Hepatocyte (in vitro differentiated cells): ENCODE measurements at regions not wholly inside any gene's neighbourhood (a gene's known extent, or its start where the extent isn't known, plus 50 kb on each side); places are given as distances from the start of the nearest gene placed in this dataset.

Experiments
- EZH2 ChIP-seq: fragments of 200-600 bp; sonication (generic); IDR thresholded peaks from 2 replicates; pipeline ENCODE4 v1.6.1; 2016; ENCODE audit warnings: antibody characterized with exemption, mild to moderate bottlenecking, borderline replicate concordance
- EZH2phosphoT487 ChIP-seq: fragments of 200-600 bp; sonication (generic); IDR thresholded peaks from one replicate; pipeline ENCODE4 v1.6.1; 2018; ENCODE audit warnings: antibody characterized with exemption, mild to moderate bottlenecking, low read depth, moderate library complexity; ENCODE audit not compliant: unreplicated experiment, severe bottlenecking
- TF ChIP-seq, protein P1 (sequence below): fragments of 200-600 bp; sonication (generic); IDR thresholded peaks from 2 replicates; pipeline ENCODE4 v1.5.1; 2016; ENCODE audit warnings: antibody characterized with exemption, mild to moderate bottlenecking; ENCODE audit not compliant: poor library complexity

DNA sequence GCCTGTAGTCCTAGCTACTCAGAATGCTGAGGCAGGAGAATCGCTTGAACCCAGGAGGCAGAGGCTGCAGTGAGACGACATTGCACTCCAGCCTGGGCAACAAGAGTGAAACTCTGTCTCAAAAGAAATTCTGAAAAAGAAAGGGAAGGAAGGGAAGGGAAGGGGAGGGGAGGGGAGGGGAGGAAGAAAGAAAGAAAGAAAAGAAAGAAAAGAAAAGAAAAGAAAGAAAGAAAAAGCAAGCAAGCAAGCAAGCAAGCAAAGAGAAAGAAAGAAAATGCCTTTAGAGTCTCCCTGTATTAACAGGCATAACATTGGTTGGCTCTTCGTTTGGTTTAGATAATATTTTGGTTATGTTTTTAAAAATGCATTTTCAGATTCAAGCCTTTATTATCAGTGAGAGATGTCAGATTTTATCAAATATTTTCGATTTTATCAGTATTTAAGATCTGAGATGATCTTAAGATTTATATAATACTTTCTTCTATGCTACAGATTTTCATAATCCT is 281.1 kb downstream of the NPIPA8 start:
- TF ChIP-seq, protein P1, sequence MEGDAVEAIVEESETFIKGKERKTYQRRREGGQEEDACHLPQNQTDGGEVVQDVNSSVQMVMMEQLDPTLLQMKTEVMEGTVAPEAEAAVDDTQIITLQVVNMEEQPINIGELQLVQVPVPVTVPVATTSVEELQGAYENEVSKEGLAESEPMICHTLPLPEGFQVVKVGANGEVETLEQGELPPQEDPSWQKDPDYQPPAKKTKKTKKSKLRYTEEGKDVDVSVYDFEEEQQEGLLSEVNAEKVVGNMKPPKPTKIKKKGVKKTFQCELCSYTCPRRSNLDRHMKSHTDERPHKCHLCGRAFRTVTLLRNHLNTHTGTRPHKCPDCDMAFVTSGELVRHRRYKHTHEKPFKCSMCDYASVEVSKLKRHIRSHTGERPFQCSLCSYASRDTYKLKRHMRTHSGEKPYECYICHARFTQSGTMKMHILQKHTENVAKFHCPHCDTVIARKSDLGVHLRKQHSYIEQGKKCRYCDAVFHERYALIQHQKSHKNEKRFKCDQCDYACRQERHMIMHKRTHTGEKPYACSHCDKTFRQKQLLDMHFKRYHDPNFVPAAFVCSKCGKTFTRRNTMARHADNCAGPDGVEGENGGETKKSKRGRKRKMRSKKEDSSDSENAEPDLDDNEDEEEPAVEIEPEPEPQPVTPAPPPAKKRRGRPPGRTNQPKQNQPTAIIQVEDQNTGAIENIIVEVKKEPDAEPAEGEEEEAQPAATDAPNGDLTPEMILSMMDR = no peak
- no peak for TF ChIP-seq EZH2phosphoT487
- TF ChIP-seq EZH2 = no peak
